Astrocyte of the cerebellum (primary cell): ENCODE measurements at regions not wholly inside any gene's neighbourhood (a gene's known extent, or its start where the extent isn't known, plus 50 kb on each side); places are given as distances from the start of the nearest gene placed in this dataset.
"Not testable (repeated sequence)": the region's sequence is repeated elsewhere in the genome, so short reads cannot be mapped to it uniquely, and the experiment has no call there.

ENCODE experiments used
- DNase-seq: peaks from one replicate; pipeline ENCODE4 v3.0.0-alpha.2; 2011; ENCODE audit warnings: low read depth
- H3K4me3 ChIP-seq: 2 replicates; pipeline ENCODE4 v1.5.1; 2011; ENCODE audit warnings: mild to moderate bottlenecking, low read depth, low read length, moderate library complexity
- CTCF ChIP-seq: IDR thresholded peaks from 2 replicates; pipeline ENCODE4 v1.5.1; 2012; ENCODE audit warnings: low read length, low read depth, moderate library complexity, mild to moderate bottlenecking; ENCODE audit errors: missing control alignments
- in situ Hi-C: cut with HindIII; loops from 2 replicates; pipeline ENCODE4 v1.10.0; 2017; ENCODE audit warnings: low sequenced_read_pairs

DNA sequence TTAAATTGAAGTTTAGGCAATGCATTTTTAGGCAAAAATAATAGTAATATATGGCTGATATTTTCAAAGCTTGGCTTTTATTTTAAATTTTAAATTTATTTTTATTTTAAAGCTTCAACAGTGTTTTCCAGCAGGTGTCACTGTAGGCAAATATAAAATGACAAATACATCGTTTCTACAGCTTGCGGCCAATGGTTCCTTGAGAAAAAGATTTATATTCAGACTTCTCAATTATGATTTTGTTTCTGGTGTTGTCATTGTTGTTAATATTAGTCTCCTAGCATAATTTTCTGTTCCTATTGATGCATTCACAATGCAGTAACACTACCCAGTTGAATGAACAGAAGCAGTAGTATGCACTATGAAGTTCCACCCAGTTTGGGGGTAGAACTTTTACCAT lies 220.7 kb upstream of the DNAJC19 start:
- no peak overlapping the region for H3K4me3 ChIP-seq
- in situ Hi-C loops, result no loop called here
- DNase-seq, result peak; percentile 27
- no peak for TF ChIP-seq CTCF

DNA sequence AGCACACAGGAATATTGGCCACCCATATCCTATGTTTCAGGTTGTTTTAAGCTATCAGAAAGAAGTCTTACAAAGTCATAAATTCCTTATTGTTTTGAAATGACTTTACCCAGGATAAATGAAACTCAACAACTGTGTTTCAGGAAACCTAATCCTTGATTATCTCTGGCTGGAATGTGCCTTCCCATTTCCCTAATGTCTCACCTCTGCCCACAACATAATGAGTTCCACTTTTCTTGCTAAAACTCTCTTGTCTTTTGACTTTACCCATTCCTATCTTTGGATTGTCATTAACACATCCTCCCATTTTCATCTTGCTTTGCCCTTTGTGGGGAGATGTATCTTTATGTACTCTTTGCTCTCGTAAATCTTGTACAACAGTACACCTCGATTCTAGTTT lies 200.0 kb upstream of the DNAJC19 start:
- no peak for TF ChIP-seq CTCF
- no peak for DNase-seq
- in situ Hi-C loops, result no loop called here

GRCh38 chr3:181183764-181184163 lies 194.2 kb upstream of the DNAJC19 start:
- in situ Hi-C loops, result no loop called here
- DNase-seq, result no peak
- H3K4me3 ChIP-seq, result no peak overlapping the region
- TF ChIP-seq CTCF, result no peak

More for the DNA sequence above, 200.0 kb upstream of the DNAJC19 start:
- H3K4me3 ChIP-seq, result no peak overlapping the region

DNA sequence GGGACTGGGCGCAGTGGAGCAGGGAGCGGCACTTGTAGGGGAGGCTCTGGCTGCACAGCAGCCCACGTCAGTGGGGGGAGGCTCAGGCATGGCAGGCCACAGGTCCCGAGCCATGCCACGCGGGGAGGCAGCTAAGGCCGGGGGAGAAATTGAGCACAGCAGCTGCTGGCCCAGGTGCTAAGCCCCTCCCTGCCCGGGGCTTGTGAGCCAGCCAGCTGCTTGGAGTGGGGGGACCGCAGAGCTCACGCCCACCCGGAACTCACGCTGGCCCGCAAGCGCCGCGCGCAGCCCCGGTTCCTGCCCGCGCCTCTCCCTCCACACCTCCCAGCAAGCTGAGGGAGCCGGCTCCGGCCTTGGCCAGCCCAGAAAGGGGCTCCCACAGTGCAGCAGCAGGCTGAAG lies 193.5 kb upstream of the DNAJC19 start:
- in situ Hi-C loops, DNase-seq, H3K4me3 ChIP-seq: not testable (repeated sequence)

- no peak for DNase-seq
- TF ChIP-seq CTCF, result no peak
- in situ Hi-C loops, result no loop called here
- H3K4me3 ChIP-seq, result no peak overlapping the region
Observed at GRCh38 chr3:181178991-181179390, 189.5 kb upstream of the DNAJC19 start.

DNA sequence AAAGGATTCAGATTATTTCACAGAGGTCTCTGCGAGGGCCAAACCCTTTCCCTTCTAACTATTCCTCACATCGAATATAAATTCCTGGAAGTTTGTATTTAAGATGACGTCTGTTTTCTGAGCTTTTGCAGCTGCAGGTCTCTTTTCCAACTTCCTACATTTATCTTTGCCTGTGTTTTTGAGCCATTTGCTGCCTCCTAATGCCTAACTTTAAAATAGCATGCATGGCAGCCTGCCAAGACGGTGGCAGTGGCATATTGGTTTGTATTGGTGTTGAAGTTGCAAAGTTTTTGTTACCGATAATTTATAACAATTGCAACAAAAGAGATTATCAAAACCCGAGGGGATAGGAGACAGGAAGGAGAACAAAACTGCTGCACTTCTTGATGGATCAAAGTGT lies 187.1 kb upstream of the DNAJC19 start:
- H3K4me3 ChIP-seq, result no peak overlapping the region
- peak; percentile 66 for TF ChIP-seq CTCF
- peak; percentile 33 for DNase-seq
- in situ Hi-C loops, result no loop called here

DNA sequence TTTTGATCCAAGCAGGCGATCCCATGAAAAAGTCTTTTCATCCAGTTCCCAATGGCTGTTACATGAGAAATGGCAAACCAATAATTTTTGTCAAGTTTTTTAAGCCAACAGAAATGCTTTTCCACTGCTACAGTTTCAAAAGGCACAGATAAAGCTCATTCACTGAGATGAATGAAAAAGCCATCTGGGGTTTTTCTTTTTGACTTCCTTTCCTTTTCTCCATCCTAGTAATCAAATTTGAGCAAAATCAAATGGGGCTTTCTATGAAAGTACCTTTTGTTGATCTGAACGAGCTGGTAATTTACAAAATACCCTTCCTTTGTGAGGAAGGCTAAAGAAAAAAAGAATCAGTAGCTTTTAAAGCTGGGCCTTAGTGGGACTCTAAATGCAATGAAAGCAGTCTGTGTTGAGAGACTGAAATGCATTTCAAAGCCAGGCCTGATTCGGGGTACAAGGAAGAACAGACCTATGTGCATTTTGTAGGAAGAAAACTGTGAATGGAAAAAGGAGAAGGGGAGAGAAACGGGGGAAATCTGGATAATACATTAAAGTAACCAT lies 185.2 kb upstream of the DNAJC19 start:
- no peak for TF ChIP-seq CTCF
- in situ Hi-C loops, result no loop called here
- H3K4me3 ChIP-seq, result no peak overlapping the region
- no peak for DNase-seq
